GM06990 (cell line): ENCODE measurements at regions not wholly inside any gene's neighbourhood (a gene's known extent, or its start where the extent isn't known, plus 50 kb on each side); places are given as distances from the start of the nearest gene placed in this dataset.
"Not testable (repeated sequence)": the region's sequence is repeated elsewhere in the genome, so short reads cannot be mapped to it uniquely, and the experiment has no call there.

Experiments
- DNase-seq: peaks from one replicate; pipeline ENCODE4 v3.0.0-alpha.2; 2011; ENCODE audit not compliant: insufficient read length; ENCODE audit errors: extremely low read depth
- H3K27me3 ChIP-seq: replicated peaks from 2 replicates; pipeline ENCODE4 v1.6.0; 2011; ENCODE audit warnings: low read length; ENCODE audit not compliant: control insufficient read depth, insufficient read depth
- H3K36me3 ChIP-seq: 2 replicates; pipeline ENCODE4 v1.5.1; 2011; ENCODE audit warnings: low read length; ENCODE audit not compliant: control insufficient read depth, insufficient read depth
- H3K4me3 ChIP-seq: replicated peaks from 2 replicates; pipeline ENCODE4 v1.5.1; 2011; ENCODE audit warnings: low read depth, mild to moderate bottlenecking, control low read depth, low read length
- TF ChIP-seq, protein P1 (sequence below): IDR thresholded peaks from 2 replicates; pipeline ENCODE4 v1.5.1; 2011; ENCODE audit warnings: low read length, control low read depth, mild to moderate bottlenecking, inconsistent platforms; ENCODE audit not compliant: insufficient read depth, poor library complexity, severe bottlenecking

DNA sequence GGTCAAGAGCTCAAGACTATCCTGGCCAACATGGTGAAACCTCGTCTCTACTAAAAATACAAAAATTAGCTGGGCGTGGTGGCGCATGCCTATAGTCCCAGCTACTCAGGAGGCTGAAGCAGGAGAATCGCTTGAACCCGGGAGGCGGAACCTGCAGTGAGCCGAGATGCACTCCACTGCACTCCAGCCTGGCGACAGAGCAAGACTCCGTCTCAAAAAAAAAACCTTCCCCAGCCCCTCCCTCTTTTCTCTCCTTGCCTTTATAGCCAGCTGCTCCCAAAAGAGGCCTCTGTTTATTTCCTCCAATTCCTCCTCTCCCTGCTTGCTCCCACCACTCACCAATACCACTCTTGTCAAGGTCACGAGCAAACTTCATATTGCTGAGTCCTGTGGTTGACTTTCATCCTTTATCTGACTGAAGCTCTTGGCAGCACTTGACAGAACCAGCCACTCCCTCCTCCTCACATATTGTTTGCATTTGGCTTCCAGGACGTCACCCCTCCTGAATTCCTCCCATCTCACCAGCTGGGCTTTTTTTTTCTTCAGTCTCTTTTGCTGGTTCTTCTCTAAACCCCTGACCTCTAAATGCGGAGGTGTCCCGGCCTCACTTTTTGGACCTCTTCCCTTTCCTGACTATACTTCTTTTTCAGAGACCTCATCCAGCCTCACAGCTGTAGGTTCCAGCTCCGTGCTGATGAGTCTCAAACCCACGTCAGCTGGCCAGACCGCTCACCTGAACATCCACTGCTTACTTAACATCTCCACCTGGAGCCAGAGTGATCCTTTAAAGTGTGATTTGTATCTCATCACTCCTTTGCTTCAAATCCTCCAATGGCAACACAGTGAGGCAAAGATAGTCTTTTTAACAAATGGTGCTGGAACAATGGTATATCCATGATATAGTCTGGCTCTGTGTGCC lies 84.6 kb upstream of the CAB39 start:
- TF ChIP-seq, protein P1, sequence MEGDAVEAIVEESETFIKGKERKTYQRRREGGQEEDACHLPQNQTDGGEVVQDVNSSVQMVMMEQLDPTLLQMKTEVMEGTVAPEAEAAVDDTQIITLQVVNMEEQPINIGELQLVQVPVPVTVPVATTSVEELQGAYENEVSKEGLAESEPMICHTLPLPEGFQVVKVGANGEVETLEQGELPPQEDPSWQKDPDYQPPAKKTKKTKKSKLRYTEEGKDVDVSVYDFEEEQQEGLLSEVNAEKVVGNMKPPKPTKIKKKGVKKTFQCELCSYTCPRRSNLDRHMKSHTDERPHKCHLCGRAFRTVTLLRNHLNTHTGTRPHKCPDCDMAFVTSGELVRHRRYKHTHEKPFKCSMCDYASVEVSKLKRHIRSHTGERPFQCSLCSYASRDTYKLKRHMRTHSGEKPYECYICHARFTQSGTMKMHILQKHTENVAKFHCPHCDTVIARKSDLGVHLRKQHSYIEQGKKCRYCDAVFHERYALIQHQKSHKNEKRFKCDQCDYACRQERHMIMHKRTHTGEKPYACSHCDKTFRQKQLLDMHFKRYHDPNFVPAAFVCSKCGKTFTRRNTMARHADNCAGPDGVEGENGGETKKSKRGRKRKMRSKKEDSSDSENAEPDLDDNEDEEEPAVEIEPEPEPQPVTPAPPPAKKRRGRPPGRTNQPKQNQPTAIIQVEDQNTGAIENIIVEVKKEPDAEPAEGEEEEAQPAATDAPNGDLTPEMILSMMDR, result no peak
- DNase-seq, result no peak
- no peaks in the 10 kb centered on the region for H3K36me3 ChIP-seq
- H3K27me3 ChIP-seq, result no peaks in the 10 kb centered on the region
- no peak overlapping the region for H3K4me3 ChIP-seq

DNA sequence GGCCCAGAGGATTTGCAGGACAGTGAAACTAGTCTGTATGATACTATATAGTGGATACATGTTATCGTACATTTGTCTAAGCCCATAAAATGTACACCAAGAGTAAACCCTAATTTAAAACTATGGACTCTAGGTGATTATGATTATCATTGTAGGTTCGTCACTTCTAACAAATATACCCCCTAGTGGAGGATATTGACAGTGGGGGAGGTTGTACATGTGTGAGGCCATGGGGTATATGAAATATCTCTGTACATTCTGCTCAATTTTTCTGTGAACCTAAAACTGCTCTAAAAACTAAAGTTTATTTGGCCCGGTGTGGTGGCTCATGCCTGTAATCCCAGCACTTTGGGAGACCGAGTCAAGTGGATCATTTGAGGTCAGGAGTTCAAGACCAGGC lies 81.2 kb upstream of the CAB39 start:
- no peak for DNase-seq
- TF ChIP-seq, protein P1, result peak; percentile 21

DNA sequence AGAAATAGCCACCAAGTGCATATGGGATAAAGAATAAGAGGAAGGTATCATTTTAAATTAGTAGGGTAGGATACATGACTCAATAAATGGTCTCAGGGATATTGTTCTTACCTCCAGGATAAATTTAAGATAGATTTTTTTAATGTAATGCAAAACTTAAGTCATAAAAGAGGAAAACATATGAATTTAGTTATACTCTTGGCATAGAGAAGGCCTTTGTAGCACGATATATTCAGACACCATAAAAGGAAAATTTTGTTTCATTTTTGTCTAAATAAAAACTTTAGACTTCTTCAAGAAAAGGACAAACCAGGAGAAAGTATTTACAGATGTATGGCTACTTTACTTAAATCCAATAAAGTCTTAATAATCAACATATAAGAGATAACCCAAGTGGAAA lies 78.5 kb upstream of the CAB39 start:
- DNase-seq, result no peak

More for the DNA sequence above, 81.2 kb upstream of the CAB39 start:
- Histone ChIP-seq H3K36me3 (no peaks in the 10 kb centered on the region), H3K4me3 (no peak overlapping the region), H3K27me3 (no peaks in the 10 kb centered on the region)

DNA sequence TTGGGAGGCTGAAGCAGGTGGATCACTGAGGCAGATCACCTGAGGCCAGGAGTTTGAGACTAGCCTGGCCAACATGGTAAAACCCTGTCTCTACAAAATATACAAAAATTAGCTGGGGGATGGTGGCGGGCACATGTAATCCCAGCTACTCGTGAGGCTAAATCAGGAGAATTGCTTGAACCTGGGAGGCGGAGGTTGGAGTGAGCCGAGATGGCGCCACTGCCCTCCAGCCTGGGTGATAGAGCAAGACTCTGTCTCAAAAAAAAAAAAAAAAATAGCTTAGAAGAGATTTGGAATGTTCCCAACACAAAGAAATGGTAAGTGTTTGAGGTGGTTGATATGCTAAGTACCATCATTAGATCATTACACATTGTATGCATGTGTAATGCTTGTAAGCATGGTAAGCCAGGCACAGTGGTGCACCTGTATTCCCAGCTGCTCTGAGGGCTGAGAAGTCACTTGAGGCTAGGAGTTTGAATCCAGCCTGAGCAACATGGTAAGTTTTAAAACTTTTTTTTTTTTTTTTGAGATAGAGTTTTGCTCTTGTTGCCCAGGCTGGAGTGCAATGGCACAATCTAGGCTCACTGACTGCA lies 77.8 kb upstream of the CAB39 start:
- not testable (repeated sequence) for H3K36me3 ChIP-seq, H3K27me3 ChIP-seq, H3K4me3 ChIP-seq, DNase-seq

More for the DNA sequence above, 78.5 kb upstream of the CAB39 start:
- TF ChIP-seq, protein P1, result no peak
- H3K4me3 ChIP-seq, result no peak overlapping the region
- no peaks in the 10 kb centered on the region for H3K36me3 ChIP-seq
- no peaks in the 10 kb centered on the region for H3K27me3 ChIP-seq

- no peak overlapping the region; the same call in 1 of the 2 replicates for H3K4me3 ChIP-seq
- H3K36me3 ChIP-seq, result no peaks in the 10 kb centered on the region
- DNase-seq, result peak; percentile 43
- H3K27me3 ChIP-seq, result no peaks in the 10 kb centered on the region
- TF ChIP-seq, protein P1, result no peak
Observed at GRCh38 chr2:230636684-230637271, 75.9 kb upstream of the CAB39 start.

DNA sequence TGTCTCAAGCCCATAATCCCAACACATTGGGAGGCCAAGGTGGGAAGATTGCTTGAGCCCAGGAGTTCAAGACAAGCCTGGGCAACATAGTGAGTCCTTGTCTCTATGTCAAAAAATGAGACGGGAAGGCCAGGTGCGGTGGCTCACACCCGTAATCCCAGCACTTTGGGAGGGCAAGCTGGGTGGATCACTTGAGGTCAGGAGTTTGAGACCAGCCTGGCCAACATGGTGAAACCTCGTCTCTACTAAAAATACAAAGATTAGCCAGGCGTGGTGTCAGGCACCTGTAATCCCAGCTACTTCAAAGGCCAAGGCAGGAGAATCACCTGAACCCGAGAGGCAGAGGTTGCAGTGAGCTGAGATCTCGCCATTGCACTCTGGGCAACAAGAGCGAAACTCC lies 75.2 kb upstream of the CAB39 start:
- H3K36me3 ChIP-seq, DNase-seq, H3K4me3 ChIP-seq, H3K27me3 ChIP-seq: not testable (repeated sequence)
